NCI-H69 (cell line): ENCODE measurements at regions not wholly inside any gene's neighbourhood (a gene's known extent, or its start where the extent isn't known, plus 50 kb on each side); places are given as distances from the start of the nearest gene placed in this dataset.
A peak's percentile ranks its signal among the peaks of the same experiment; 100 is the strongest.

ENCODE experiments used
- DNase-seq: peaks from one replicate; lab custom pipeline; 2025; lab: John Stamatoyannopoulos, UW

DNA sequence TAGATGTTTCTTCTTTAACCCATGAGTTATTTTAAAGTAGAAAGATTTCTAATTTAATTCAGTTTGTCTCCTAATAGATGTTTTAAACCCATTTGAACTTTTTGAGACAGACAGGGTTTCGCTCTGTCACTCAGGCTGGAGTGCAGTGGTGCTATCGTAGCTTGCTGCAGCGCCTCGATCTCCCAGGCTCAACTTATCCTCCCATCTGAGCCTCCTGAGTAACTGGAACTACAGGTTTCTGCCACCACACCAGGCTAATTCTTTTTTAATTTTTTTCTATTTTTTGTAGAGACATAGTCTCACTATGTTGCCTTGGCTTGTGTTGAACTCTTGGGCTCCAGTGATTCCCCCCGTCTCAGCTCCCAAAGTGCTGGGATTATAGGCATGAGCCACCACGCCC, 53.0 kb upstream of the RAB18 start:
- no peak for DNase-seq

- no peak for DNase-seq
These were observed 53.9 kb upstream of the RAB18 start for GRCh38 chr10:27450225-27450624.

DNA sequence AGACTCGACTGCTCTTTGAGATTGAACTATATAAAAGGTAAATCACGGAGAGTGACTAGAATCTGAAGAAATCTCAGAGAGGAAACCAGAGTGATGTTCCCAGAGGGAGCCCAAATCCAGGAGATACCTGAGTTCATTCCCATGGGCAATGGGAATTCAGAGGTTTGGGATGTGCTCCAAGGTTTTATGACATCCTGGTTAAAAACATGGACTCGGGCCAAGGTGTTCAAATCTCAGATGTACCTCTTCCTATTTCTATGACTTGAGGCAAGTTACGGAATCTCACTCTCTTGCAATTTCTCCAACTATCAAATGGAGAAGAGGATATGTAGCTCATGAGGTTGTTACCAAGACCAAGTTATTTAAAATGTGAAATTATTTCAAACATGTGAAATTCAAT, 54.5 kb upstream of the RAB18 start:
- no peak for DNase-seq

DNA sequence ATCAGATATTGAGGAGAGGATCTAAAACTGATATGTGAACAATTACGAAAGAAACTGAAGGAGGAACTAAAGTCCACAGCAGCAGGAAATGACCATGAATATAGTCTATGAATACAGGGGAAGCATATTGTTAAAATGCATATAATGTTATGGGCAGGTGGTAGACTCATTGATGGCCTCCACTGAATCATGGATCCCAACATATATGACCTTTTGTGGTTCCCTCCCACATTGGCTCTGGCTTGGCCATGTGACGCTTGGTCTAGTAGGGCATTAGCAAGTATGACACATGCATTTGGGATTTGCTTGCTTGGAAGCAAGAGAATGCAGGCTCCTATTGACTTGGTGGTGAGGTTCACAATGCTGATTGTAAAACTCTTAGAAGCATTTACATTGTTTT, 55.2 kb upstream of the RAB18 start:
- DNase-seq = no peak

DNA sequence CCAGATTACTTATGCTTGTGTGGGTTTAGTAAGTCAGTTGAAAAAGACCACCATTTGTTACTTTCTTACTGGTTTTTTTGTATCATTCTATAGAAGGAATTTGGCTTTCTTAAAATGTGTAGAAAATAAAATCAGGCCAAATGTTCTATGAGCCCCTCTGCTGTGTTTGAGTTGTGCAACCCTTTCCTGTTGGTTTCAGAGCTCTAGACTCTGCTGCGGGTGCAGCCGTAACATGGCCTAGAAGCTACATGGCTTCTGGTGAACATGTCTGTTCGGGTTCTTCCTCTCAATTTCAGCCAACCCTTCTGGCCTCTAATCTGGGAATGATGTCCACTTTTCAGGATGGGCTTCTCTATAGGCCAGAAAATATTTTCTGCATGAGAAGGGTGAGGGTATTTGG, 56.6 kb upstream of the RAB18 start:
- no peak for DNase-seq

DNA sequence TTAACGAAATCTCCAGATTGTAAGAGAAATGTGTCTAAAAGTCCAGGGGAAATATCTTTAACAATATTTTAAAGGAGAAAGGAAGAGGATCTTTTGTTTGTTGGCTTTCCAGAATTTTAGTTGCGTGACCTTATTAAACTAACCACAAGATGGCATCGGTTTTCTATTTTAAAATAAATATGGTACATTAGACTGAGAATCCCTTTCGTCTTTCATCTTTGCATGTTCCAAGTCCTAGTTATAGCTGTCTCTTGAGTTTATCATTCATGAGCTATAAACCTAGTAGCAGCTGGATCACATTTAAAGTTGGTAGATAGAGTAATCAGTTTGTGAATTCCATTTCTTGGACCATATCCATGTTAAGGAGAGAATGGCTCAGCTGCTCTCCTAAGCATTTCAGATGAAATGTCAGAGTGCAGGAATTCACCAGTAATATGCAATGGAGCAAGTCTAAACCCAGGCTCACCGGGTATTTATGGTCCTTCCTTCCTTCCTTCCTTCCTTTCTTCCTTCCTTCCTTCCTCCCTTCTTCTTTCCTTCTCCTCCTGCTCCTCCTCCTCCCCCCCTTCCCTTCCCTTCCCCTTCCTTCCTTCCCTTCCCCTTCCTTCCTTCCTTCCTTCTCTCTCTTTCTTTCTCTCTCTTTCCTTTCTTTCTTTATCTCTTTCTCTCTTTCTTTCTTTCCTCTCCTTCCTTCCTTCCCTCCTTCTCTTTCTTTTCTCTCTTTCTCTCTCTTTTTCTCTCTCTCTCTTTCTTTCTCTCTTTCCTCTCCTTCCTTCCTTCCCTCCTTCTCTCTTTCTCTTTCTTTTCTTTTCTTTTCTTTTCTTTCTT, 57.8 kb upstream of the RAB18 start:
- DNase-seq = peak; percentile 0

DNA sequence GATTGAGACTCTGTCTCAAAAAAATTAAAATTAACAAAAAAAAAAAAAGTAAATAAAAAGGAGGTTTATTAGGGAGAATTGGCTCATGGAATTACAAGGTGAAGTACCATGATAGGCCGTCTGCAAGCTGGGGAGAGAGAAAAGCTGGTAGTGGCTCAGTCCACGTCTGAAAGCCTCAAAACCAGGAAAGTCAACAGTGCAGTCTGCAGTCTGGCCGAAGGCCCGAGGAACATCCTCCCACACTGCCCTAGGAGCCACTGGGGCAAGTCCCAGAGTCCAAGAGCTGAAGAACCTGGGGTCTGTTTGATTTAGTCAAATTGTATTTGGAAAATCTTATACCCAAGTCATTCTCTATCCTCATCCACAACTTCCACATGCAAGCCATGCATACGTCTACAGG, 59.0 kb upstream of the RAB18 start:
- no peak for DNase-seq

GRCh38 chr10:27440478-27440877, 63.6 kb upstream of the RAB18 start:
- DNase-seq = no peak

- no peak for DNase-seq
These were observed 64.1 kb upstream of the RAB18 start for GRCh38 chr10:27440021-27440420.

- no peak for DNase-seq
These were observed 65.0 kb upstream of the RAB18 start for GRCh38 chr10:27439101-27439500.

GRCh38 chr10:27437775-27438174, 66.3 kb upstream of the RAB18 start:
- no peak for DNase-seq

DNA sequence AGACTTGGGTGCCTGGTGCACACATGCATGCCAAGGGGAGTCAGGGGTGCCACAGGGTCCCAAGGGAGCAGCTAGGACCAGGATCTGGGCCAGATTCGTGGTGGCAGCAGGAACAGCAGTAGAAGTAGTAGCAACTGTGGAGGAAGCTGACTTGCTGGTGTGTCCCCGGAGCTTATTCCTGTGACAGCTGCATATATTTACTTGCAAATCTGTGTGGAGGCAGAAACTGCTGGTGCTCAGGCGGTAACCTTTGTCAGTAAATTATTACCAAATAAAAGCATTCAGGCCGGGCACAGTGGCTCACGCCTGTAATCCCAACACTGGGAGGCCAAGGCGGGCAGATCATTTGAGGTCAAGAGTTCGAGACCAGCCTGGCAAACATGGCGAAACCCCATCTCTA, 67.4 kb upstream of the RAB18 start:
- DNase-seq = no peak

- DNase-seq = no peak
These were observed 70.1 kb upstream of the RAB18 start for GRCh38 chr10:27433976-27434375.

GRCh38 chr10:27426948-27427467, 77.1 kb upstream of the RAB18 start:
- DNase-seq = no peak

GRCh38 chr10:27413831-27414348, 90.2 kb upstream of the RAB18 start:
- DNase-seq = no peak

DNA sequence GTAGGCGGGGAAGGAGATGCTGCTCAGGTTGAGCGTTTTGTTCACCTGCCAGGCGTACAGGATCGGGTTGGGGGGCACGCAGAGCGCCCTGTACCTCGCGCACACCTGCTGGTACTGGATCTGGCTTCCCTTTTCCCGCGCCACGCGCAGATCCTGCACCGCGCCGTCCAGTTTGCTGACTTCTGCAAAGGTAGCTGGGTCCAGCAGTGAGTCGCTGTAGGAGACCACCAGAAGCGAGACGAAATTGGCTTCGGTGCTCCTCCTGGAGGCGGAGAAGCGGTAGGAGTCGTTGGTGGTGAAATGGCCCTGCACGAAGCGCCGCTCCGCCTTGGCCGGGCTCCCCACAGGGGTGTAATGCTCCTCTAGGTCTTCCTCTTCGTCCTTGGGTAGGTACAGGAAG, 90.7 kb upstream of the RAB18 start:
- DNase-seq = no peak

GRCh38 chr10:27410153-27410552, 94.0 kb upstream of the RAB18 start:
- DNase-seq = no peak

- no peak for DNase-seq
These were observed 96.8 kb upstream of the RAB18 start for GRCh38 chr10:27407271-27407670.

GRCh38 chr10:27399871-27400270, 104.2 kb upstream of the RAB18 start:
- DNase-seq = no peak

DNA sequence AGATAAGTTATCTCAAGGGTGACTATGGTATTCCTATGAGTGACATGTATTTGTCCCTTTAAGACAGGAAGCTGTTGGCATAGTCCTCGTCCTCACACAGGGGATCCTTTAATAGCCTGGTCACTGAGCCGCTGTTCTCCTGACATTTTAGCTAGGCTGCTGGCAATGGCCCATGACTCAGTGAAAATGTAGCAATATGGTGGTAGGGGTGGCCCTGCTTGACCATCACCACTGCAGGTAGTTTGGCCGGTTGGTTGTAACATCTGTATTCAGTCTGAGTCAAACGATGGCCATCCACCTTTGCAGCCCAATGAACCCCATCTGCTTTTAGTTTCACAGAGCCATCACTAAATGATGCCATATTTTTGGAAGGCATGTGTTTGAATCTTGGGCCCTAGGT, 110.1 kb upstream of the RAB18 start:
- no peak for DNase-seq

- DNase-seq = no peak
These were observed 111.5 kb upstream of the RAB18 start for GRCh38 chr10:27392606-27393005.

DNA sequence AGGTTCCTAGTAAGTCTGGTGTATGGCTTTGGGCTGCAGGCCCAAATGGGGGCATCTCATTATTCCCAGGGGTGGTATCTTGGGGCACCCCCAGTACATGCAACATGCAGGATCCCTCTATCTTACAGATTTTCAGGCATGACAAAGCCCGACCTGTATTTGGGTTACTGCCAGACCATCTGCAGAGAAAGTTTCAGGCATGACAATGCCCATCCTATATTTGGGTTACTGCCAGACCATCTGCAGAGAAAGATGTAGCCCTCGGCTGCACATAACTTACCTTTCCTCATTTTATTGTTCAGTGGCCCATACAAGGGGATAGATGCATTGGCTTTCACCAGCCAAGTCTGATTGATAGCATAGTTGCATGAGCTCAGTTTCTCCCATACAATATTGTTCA, 112.2 kb upstream of the RAB18 start:
- DNase-seq = no peak

DNA sequence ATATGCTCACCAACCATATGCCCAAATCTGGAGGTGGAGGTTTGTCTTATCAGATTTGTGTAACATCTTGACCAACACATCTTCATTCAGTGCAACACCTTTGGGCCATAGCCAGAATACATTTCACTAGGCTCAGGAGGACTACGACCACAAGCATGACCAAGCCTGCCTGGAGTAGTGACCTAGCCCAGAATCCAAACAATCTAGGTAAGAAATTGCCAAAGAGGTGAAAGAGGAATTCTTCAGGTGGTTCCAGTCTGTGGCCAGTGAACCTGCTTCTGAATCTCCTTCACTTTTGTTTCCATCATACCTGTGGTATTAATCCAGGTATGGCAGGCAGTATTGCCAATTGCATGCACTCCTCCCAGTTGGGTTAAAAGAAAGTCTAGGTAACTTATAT, 112.8 kb upstream of the RAB18 start:
- DNase-seq = no peak

- DNase-seq = no peak
These were observed 113.4 kb upstream of the RAB18 start for GRCh38 chr10:27390681-27391080.
